PC-9 (cell line): ENCODE measurements at regions not wholly inside any gene's neighbourhood (a gene's known extent, or its start where the extent isn't known, plus 50 kb on each side); places are given as distances from the start of the nearest gene placed in this dataset.

Source experiments
- BruUV-seq: library from RNA; stranded (reverse); fragments of 400-500 nt; replicated peaks from 2 replicates; lab custom pipeline; 2021; lab: Mats Ljungman, UMichigan
- CTCF ChIA-PET: fragments of 300-600 bp; sonication (Branson Sonifier 250); formaldehyde crosslinking; loops from one replicate; lab custom pipeline; 2022; ENCODE audit warnings: antibody characterized with exemption; lab: Charles Lee
- POLR2A ChIA-PET: fragments of 300-600 bp; sonication (Branson Sonifier 250); formaldehyde crosslinking; loops from one replicate; lab custom pipeline; 2022; ENCODE audit warnings: antibody characterized with exemption; ENCODE audit not compliant: unreplicated experiment; lab: Charles Lee
- DNase-seq, 2 experiments: peaks; one replicate each; pipeline versions ENCODE4 v3.0.0 to v3.0.0-alpha.2; 2015 to 2022; ENCODE audit warnings: mixed read lengths in 1 of 2
- H2AFZ ChIP-seq: fragments of 200-600 bp; sonication (generic); 2 replicates; pipeline ENCODE4 v1.8.1; 2017; ENCODE audit warnings: antibody characterized with exemption
- H3F3A ChIP-seq: fragments of 200-600 bp; sonication (generic); 2 replicates; pipeline ENCODE4 v1.8.1; 2017; ENCODE audit warnings: antibody characterized with exemption, mild to moderate bottlenecking, low read depth; ENCODE audit not compliant: insufficient read depth
- H3K27ac ChIP-seq: fragments of 200-600 bp; sonication (generic); 2 replicates; pipeline ENCODE4 v1.6.1; 2016; ENCODE audit warnings: mixed run types
- H3K27me3 ChIP-seq: fragments of 200-600 bp; sonication (generic); 2 replicates; pipeline ENCODE4 v1.6.1; 2016; ENCODE audit warnings: low read depth, mixed run types; ENCODE audit not compliant: insufficient read depth
- H3K36me3 ChIP-seq: fragments of 200-600 bp; sonication (generic); 2 replicates; pipeline ENCODE4 v1.6.1; 2016; ENCODE audit warnings: low read depth, mixed run types
- H3K4me1 ChIP-seq: fragments of 200-600 bp; sonication (generic); replicated peaks from 2 replicates; pipeline ENCODE4 v1.6.1; 2016; ENCODE audit warnings: mixed run types; ENCODE audit not compliant: insufficient read depth
- H3K4me2 ChIP-seq: fragments of 200-600 bp; sonication (generic); 2 replicates; pipeline ENCODE4 v1.6.1; 2017; ENCODE audit warnings: mixed run types
- H3K4me3 ChIP-seq: fragments of 200-600 bp; sonication (generic); 2 replicates; pipeline ENCODE4 v1.6.1; 2016; ENCODE audit warnings: mixed run types
- H3K79me2 ChIP-seq: fragments of 200-600 bp; sonication (generic); 2 replicates; pipeline ENCODE4 v1.6.1; 2017; ENCODE audit warnings: low read depth, mixed run types
- H3K9me2 ChIP-seq: fragments of 200-600 bp; sonication (generic); 2 replicates; pipeline ENCODE4 v1.8.1; 2017; ENCODE audit warnings: mild to moderate bottlenecking; ENCODE audit not compliant: insufficient read depth
- H3K9me3 ChIP-seq: fragments of 200-600 bp; sonication (generic); 2 replicates; pipeline ENCODE4 v1.8.1; 2016; ENCODE audit warnings: low read depth; ENCODE audit not compliant: insufficient read depth
- H4K20me1 ChIP-seq: fragments of 200-600 bp; sonication (generic); 2 replicates; pipeline ENCODE4 v1.8.1; 2017; ENCODE audit not compliant: insufficient read depth
- EZH2 ChIP-seq: fragments of 200-600 bp; sonication (generic); IDR thresholded peaks from 2 replicates; pipeline ENCODE4 v1.8.0; 2017; ENCODE audit warnings: antibody characterized with exemption, low read depth
- intact Hi-C: fragments of 100-400 bp; cut with micrococcal nuclease; formaldehyde crosslinking; loops from one replicate; pipeline ENCODE4 v1.10.0; 2022; ENCODE audit not compliant: unreplicated experiment
- TF ChIP-seq, protein P1 (sequence below): fragments of 200-600 bp; sonication (generic); conservative IDR thresholded peaks from 2 replicates; pipeline ENCODE4 v1.6.1; 2017; ENCODE audit warnings: mixed run types, antibody characterized with exemption, mild to moderate bottlenecking, moderate library complexity

DNA sequence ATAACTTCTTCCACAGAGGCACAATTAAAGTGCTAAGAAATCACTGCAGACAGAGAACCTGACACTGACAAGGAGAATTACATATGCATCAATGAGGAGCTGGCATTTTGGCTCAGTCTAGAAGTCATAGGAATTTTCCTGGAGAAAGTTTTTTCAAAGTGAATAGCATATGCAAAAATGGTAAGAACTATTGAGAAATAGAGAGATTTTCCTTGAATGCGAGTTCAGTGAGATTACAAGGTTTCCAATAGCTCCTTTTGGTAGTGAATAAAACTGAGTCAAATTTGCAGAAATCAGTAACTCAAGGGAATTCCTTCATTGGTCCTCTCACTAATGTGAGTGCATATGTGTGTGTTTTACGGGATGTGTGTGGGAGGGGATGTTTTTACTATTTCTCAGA, 557.5 kb downstream of the PPARGC1A start:
- H3K9me3 ChIP-seq: no peaks in the 10 kb centered on the region
- H4K20me1 ChIP-seq: no peaks in the 10 kb centered on the region
- ChIA-PET POLR2A (interaction anchor here (0.7 kb wide), 1 partner anchor 112 kb away, joined by 3 read pairs; no protein-coding TSS in a partner anchor), CTCF (no interaction called here)
- H3K36me3 ChIP-seq: no peaks in the 10 kb centered on the region
- no peak overlapping the region for H2AFZ ChIP-seq
- H3K27me3 ChIP-seq: no peaks in the 10 kb centered on the region
- peaks cover 9% of the 10 kb centered on the region for H3K4me1 ChIP-seq
- no peak for DNase-seq
- H3K9me2 ChIP-seq: no peaks in the 10 kb centered on the region
- no peak overlapping the region for H3K4me2 ChIP-seq
- H3K4me3 ChIP-seq: no peak overlapping the region
- peaks cover 4% of the 10 kb centered on the region for H3F3A ChIP-seq
- no TSS peak for BruUV-seq
- TF ChIP-seq EZH2: no peak
- TF ChIP-seq, protein P1, sequence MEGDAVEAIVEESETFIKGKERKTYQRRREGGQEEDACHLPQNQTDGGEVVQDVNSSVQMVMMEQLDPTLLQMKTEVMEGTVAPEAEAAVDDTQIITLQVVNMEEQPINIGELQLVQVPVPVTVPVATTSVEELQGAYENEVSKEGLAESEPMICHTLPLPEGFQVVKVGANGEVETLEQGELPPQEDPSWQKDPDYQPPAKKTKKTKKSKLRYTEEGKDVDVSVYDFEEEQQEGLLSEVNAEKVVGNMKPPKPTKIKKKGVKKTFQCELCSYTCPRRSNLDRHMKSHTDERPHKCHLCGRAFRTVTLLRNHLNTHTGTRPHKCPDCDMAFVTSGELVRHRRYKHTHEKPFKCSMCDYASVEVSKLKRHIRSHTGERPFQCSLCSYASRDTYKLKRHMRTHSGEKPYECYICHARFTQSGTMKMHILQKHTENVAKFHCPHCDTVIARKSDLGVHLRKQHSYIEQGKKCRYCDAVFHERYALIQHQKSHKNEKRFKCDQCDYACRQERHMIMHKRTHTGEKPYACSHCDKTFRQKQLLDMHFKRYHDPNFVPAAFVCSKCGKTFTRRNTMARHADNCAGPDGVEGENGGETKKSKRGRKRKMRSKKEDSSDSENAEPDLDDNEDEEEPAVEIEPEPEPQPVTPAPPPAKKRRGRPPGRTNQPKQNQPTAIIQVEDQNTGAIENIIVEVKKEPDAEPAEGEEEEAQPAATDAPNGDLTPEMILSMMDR: no peak
- no peaks in the 10 kb centered on the region for H3K79me2 ChIP-seq
- no peak overlapping the region for H3K27ac ChIP-seq
- intact Hi-C loops: loop anchor here (5.0 kb wide), 1 partner anchor 195 kb away; no protein-coding TSS in a partner anchor

DNA sequence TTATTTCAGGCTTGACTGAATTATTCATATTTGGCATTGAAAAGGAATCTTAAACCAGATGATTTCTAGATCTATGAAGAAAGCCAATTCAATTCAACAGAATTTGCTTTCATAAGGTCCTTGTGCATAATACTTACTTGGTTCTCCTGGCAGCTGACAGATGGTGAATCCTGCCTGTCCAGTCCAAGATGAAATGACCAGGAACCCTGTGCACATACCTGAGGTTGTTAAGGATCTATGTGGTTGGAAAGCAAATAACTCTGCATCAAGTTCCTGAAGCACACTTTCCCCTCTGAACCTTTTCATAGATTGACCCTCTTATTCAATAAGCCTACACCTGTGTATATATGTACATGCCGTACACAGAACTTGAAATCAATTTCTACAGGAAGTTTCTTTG, 562.7 kb downstream of the PPARGC1A start:
- ChIA-PET POLR2A (no interaction called here), CTCF (no interaction called here)
- no peak for DNase-seq
- no peak for TF ChIP-seq EZH2
- TF ChIP-seq, protein P1: no peak
- no peaks in the 10 kb centered on the region for H4K20me1 ChIP-seq
- intact Hi-C loops: loop anchor here (1.0 kb wide), 1 partner anchor 305 kb away; no protein-coding TSS in a partner anchor
- H3K9me3 ChIP-seq: no peaks in the 10 kb centered on the region
- H3K4me2 ChIP-seq: no peak overlapping the region
- H3F3A ChIP-seq: no peaks in the 10 kb centered on the region; the same call in 1 of the 2 replicates
- H3K27ac ChIP-seq: no peak overlapping the region
- no peaks in the 10 kb centered on the region for H3K36me3 ChIP-seq
- H3K27me3 ChIP-seq: no peaks in the 10 kb centered on the region
- no peaks in the 10 kb centered on the region for H3K79me2 ChIP-seq
- no peak overlapping the region for H3K4me3 ChIP-seq
- BruUV-seq: no TSS peak
- no peaks in the 10 kb centered on the region for H3K9me2 ChIP-seq
- 0 out of 2 replicates have a peak, but pooled peaks cover 4% of the 10 kb centered on the region for H3K4me1 ChIP-seq
- H2AFZ ChIP-seq: no peak overlapping the region

DNA sequence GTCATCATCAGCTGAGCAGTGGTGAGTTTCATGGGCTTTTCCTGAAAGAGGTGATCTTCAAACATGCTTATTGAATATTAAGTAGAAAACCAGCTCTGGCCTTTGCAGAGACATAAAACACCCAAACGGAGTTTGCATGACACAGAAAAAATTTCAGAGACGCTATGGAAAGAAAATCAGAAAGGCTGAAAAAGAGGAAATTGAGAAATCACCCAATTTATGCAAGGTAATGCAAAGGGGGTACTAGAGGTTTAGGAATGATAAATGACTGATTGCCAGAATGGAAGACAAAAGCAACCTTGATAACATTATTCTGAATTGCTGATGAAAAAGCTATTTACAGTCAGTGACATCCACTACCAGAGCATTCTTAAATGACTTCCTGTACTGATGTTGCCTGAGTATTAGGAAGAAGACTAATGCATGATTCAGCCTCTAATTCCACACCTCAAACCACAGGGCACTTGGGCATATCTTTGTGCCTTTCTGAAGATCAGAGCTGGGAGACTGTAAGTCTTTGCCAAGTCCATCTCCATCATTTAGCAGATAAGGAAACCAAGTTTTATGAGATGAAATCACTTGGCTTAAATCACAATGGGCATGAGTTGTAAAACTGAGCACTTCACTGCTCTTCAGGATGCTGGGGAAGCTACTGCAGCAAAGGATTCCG, 565.7 kb downstream of the PPARGC1A start:
- TF ChIP-seq, protein P1: no peak
- TF ChIP-seq EZH2: no peak
- Histone ChIP-seq H3F3A (no peaks in the 10 kb centered on the region; the same call in 1 of the 2 replicates), H3K4me2 (no peak overlapping the region), H3K4me3 (no peak overlapping the region), H3K9me2 (no peaks in the 10 kb centered on the region), H3K4me1 (0 out of 2 replicates have a peak, but pooled peaks cover 4% of the 10 kb centered on the region), H3K27ac (no peak overlapping the region), H3K36me3 (no peaks in the 10 kb centered on the region), H3K27me3 (no peaks in the 10 kb centered on the region), H2AFZ (no peak overlapping the region), H4K20me1 (no peaks in the 10 kb centered on the region), H3K79me2 (no peaks in the 10 kb centered on the region), H3K9me3 (no peaks in the 10 kb centered on the region)
- ChIA-PET CTCF (no interaction called here), POLR2A (interaction anchor here (0.5 to 0.6 kb wide), 2 partner anchors 34 to 1802 kb away, joined by 4 to 6 read pairs; no protein-coding TSS in a partner anchor)
- intact Hi-C loops: no loop called here
- BruUV-seq: no TSS peak
- DNase-seq: peak; percentile 32 to 39
